HEK293 (cell line): ENCODE measurements at regions not wholly inside any gene's neighbourhood (a gene's known extent, or its start where the extent isn't known, plus 50 kb on each side); places are given as distances from the start of the nearest gene placed in this dataset.

Experiments
- CTCF ChIA-PET: fragments of 350-600 bp; formaldehyde crosslinking; extraction: SDS; loops from one replicate; lab custom pipeline; 2021; ENCODE audit warnings: antibody characterized with exemption; lab: Yijun Ruan, JAX
- POLR2A ChIA-PET: fragments of 300-600 bp; formaldehyde crosslinking; extraction: SDS; loops from one replicate; lab custom pipeline; 2020; ENCODE audit warnings: antibody characterized with exemption, inconsistent platforms; lab: Yijun Ruan, JAX
- H3K27ac ChIP-seq: fragments of 200-500 bp; sonication (Bioruptor generic); 2 replicates; pipeline ENCODE4 v1.5.1; 2014; ENCODE audit warnings: low read depth, low read length, control low read depth, inconsistent platforms; ENCODE audit errors: extremely low read depth
- H3K36me3 ChIP-seq, 2 experiments: fragments of 200-500 bp in 1 of 2; sonication (Bioruptor generic) in 1 of 2; 1 replicate in 1 of 2; 2 replicates in 1 of 2; pipeline ENCODE4 v1.5.1; 2014 to 2017; ENCODE audit warnings: inconsistent platforms in 2 of 2, low read length in 2 of 2; ENCODE audit not compliant: control insufficient read depth in 2 of 2, insufficient read depth in 1 of 2
- H3K4me1 ChIP-seq: fragments of 200-500 bp; sonication (Bioruptor generic); 2 replicates; pipeline ENCODE4 v1.5.1; 2014; ENCODE audit warnings: mild to moderate bottlenecking, low read length, inconsistent platforms; ENCODE audit not compliant: control insufficient read depth, insufficient read depth
- H3K4me3 ChIP-seq: 2 replicates; pipeline ENCODE4 v1.5.1; 2011; ENCODE audit warnings: low read depth, mild to moderate bottlenecking, control low read depth, low read length, moderate library complexity
- H3K9me3 ChIP-seq: fragments of 200-500 bp; sonication (Bioruptor generic); 2 replicates; pipeline ENCODE4 v1.5.1; 2014; ENCODE audit warnings: low read depth, low read length, inconsistent platforms; ENCODE audit not compliant: control insufficient read depth, insufficient read depth
- HOXD13 ChIP-seq: sonication (generic); formaldehyde crosslinking; IDR thresholded peaks from 2 replicates; pipeline ENCODE4 v1.8.0; 2022; ENCODE audit warnings: missing genetic modification reagents, borderline replicate concordance
- KLF17 ChIP-seq: fragments of 450-650 bp; formaldehyde crosslinking; IDR thresholded peaks from 2 replicates; pipeline ENCODE4 v1.5.1; 2016; ENCODE audit warnings: missing biosample characterization, missing genetic modification characterization
- ZBTB21 ChIP-seq: fragments of 450-650 bp; formaldehyde crosslinking; IDR thresholded peaks from 2 replicates; pipeline ENCODE4 v1.5.1; 2017; ENCODE audit warnings: missing biosample characterization, missing genetic modification characterization
- ZBTB8A ChIP-seq: fragments of 450-650 bp; formaldehyde crosslinking; IDR thresholded peaks from 2 replicates; pipeline ENCODE4 v1.5.1; 2016; ENCODE audit warnings: missing biosample characterization, missing genetic modification characterization
- ZNF18 ChIP-seq: fragments of 450-650 bp; formaldehyde crosslinking; IDR thresholded peaks from 2 replicates; pipeline ENCODE4 v1.5.1; 2016; ENCODE audit warnings: missing biosample characterization, missing genetic modification characterization
- ZNF311 ChIP-seq: fragments of 450-650 bp; formaldehyde crosslinking; IDR thresholded peaks from 2 replicates; pipeline ENCODE4 v1.5.1; 2017; ENCODE audit warnings: missing biosample characterization, missing genetic modification characterization, borderline replicate concordance
- ZNF398 ChIP-seq: fragments of 450-650 bp; formaldehyde crosslinking; IDR thresholded peaks from 2 replicates; pipeline ENCODE4 v1.5.1; 2017; ENCODE audit warnings: missing biosample characterization, missing genetic modification characterization
- ZNF510 ChIP-seq: fragments of 450-650 bp; formaldehyde crosslinking; IDR thresholded peaks from 2 replicates; pipeline ENCODE4 v1.5.1; 2018; ENCODE audit warnings: mild to moderate bottlenecking, missing genetic modification characterization, missing biosample characterization; ENCODE audit not compliant: insufficient replicate concordance
- ZNF529 ChIP-seq: fragments of 450-650 bp; formaldehyde crosslinking; IDR thresholded peaks from 2 replicates; pipeline ENCODE4 v1.5.1; 2017; ENCODE audit warnings: missing genetic modification characterization, missing biosample characterization; ENCODE audit not compliant: insufficient replicate concordance
- ZNF571 ChIP-seq: fragments of 450-650 bp; formaldehyde crosslinking; IDR thresholded peaks from 2 replicates; pipeline ENCODE4 v1.5.0; 2017; ENCODE audit warnings: missing biosample characterization, missing genetic modification characterization
- ZNF645 ChIP-seq: fragments of 450-650 bp; formaldehyde crosslinking; IDR thresholded peaks from 2 replicates; pipeline ENCODE4; 2016; ENCODE audit warnings: missing biosample characterization, missing genetic modification characterization
- ZNF654 ChIP-seq: fragments of 450-650 bp; formaldehyde crosslinking; IDR thresholded peaks from 2 replicates; pipeline ENCODE4 v1.5.1; 2016; ENCODE audit warnings: low read depth, missing biosample characterization, missing genetic modification characterization
- ZNF658 ChIP-seq: fragments of 450-650 bp; formaldehyde crosslinking; IDR thresholded peaks from 2 replicates; pipeline ENCODE4; 2016; ENCODE audit warnings: missing biosample characterization, missing genetic modification characterization
- ZNF692 ChIP-seq: fragments of 450-650 bp; formaldehyde crosslinking; IDR thresholded peaks from 2 replicates; pipeline ENCODE4 v1.5.1; 2016; ENCODE audit warnings: missing biosample characterization, missing genetic modification characterization
- ZNF747 ChIP-seq: fragments of 450-650 bp; formaldehyde crosslinking; IDR thresholded peaks from 2 replicates; pipeline ENCODE4 v1.5.1; 2016; ENCODE audit warnings: missing biosample characterization, missing genetic modification characterization
- ZNF843 ChIP-seq: fragments of 450-650 bp; formaldehyde crosslinking; IDR thresholded peaks from 2 replicates; pipeline ENCODE4 v1.5.1; 2016; ENCODE audit warnings: missing biosample characterization, missing genetic modification characterization
- ZSCAN23 ChIP-seq: fragments of 450-650 bp; formaldehyde crosslinking; IDR thresholded peaks from 2 replicates; pipeline ENCODE4 v1.5.1; 2016; ENCODE audit warnings: missing biosample characterization, missing genetic modification characterization
- ZSCAN4 ChIP-seq: fragments of 450-650 bp; formaldehyde crosslinking; IDR thresholded peaks from 2 replicates; pipeline ENCODE4 v1.5.1; 2017; ENCODE audit warnings: missing biosample characterization, missing genetic modification characterization

GRCh38 chr4:156638334-156638733, 333.3 kb downstream of the PDGFC start:
- ChIA-PET CTCF (interaction anchor here (0.6 kb wide), 1 partner anchor 455 kb away, joined by 3 read pairs; no protein-coding TSS in a partner anchor), POLR2A (no interaction called here)
- no peak overlapping the region for H3K4me3 ChIP-seq
- no peak overlapping the region for H3K27ac ChIP-seq
- TF ChIP-seq HOXD13 (CRISPR knock-in tag) (no peak), ZSCAN4 (no peak), ZBTB8A (tag by site-specific recombination) (no peak), ZNF645 (tag by site-specific recombination) (no peak), ZNF18 (no peak), ZNF692 (tag by site-specific recombination) (no peak), ZNF571 (tag by site-specific recombination) (no peak)
- no peaks in the 10 kb centered on the region for H3K9me3 ChIP-seq
- H3K4me1 ChIP-seq = no peaks in the 10 kb centered on the region
- no peaks in the 10 kb centered on the region for H3K36me3 ChIP-seq

GRCh38 chr4:156636381-156636780, 335.2 kb downstream of the PDGFC start:
- CTCF ChIA-PET = interaction anchor here (0.8 kb wide), 1 partner anchor 19 kb away, joined by 4 read pairs; no protein-coding TSS in a partner anchor
- POLR2A ChIA-PET = no interaction called here
- TF ChIP-seq ZNF510 (tag by site-specific recombination) = no peak

GRCh38 chr4:156635051-156635450, 336.5 kb downstream of the PDGFC start:
- no peak overlapping the region for H3K27ac ChIP-seq
- H3K36me3 ChIP-seq = no peaks in the 10 kb centered on the region
- no peak overlapping the region for H3K4me3 ChIP-seq
- POLR2A ChIA-PET = no interaction called here
- H3K9me3 ChIP-seq = no peaks in the 10 kb centered on the region
- no peaks in the 10 kb centered on the region for H3K4me1 ChIP-seq
- CTCF ChIA-PET = no interaction called here
- TF ChIP-seq ZNF529 = no peak
- no peak for TF ChIP-seq ZNF18
- no peak for TF ChIP-seq ZNF654 (tag by site-specific recombination)
- TF ChIP-seq ZNF311 (tag by site-specific recombination) = no peak
- no peak for TF ChIP-seq ZNF843 (tag by site-specific recombination)
- TF ChIP-seq ZBTB21 = no peak
- TF ChIP-seq KLF17 (tag by site-specific recombination) = no peak
- no peak for TF ChIP-seq ZNF398
- no peak for TF ChIP-seq ZNF658
- TF ChIP-seq ZNF747 (tag by site-specific recombination) = no peak
- TF ChIP-seq ZSCAN23 = no peak
- TF ChIP-seq, all 188 proteins: peak for 0

More at GRCh38 chr4:156636381-156636780, 335.2 kb downstream of the PDGFC start:
- Histone ChIP-seq H3K36me3 (no peaks in the 10 kb centered on the region), H3K4me1 (no peaks in the 10 kb centered on the region), H3K4me3 (no peak overlapping the region), H3K9me3 (no peaks in the 10 kb centered on the region), H3K27ac (no peak overlapping the region)
